ENCODE measurements at regions not wholly inside any gene's neighbourhood (a gene's known extent, or its start where the extent isn't known, plus 50 kb on each side); places are given as distances from the start of the nearest gene placed in this dataset.

DNA sequence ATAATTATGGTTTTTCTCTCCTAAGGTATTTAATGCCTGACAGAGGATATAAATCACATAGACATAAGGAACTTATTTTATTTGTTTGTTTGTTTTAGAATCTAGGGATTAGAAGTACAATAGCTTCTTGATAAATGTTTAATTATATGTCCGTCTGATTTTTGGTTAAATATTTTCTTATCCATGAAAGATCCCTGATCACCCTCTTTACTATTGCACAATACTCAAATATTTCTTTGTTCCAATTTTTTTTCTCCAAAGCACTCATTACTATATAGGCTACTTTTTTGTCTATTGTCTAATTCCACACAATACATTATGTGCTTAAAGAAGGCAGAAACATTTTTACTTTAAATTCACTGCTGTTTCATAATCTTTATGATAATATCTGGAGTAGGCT lies 875.8 kb downstream of the TDRD15 start:
- Histone ChIP-seq H3K36me3 (ENCODE audit: control insufficient read depth, insufficient read depth, low read length) (no peaks in the 10 kb centered on the region), H3K9ac (ENCODE audit: low read length) (no peak overlapping the region), H3K27me3 (ENCODE audit: control insufficient read depth, insufficient read depth, low read length) (no peaks in the 10 kb centered on the region), H3K4me3 (ENCODE audit: low read length) (no peak overlapping the region), H3K27ac (ENCODE audit: low read depth, low read length) (no peak overlapping the region), H3K4me1 (ENCODE audit: control insufficient read depth, insufficient read depth, low read length) (no peaks in the 10 kb centered on the region)

DNA sequence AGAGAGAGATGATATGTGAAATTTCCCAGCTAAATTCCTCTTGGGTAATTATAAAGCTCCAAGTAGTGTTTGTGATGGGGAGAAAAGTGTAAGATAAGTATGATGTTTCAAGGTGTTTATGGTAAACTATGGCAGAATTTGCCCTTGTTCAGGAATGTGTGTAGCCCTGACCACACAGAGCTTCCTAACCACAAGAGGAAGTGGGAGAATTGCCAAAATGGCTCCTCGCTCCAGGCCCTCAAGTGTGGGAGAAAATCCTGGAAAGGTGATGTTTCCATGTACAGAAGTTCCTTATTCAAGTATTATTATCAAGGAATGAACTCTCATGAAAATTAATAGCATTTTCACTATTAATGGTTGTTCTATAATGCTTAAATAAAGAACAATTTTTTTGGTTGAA lies 878.3 kb downstream of the TDRD15 start:
- no peaks in the 10 kb centered on the region for H3K36me3 ChIP-seq (ENCODE audit: control insufficient read depth, insufficient read depth, low read length)
- H3K9ac ChIP-seq (ENCODE audit: low read length): no peak overlapping the region
- H3K4me1 ChIP-seq (ENCODE audit: control insufficient read depth, insufficient read depth, low read length): no peaks in the 10 kb centered on the region
- H3K4me3 ChIP-seq (ENCODE audit: low read length): no peak overlapping the region
- no peaks in the 10 kb centered on the region for H3K27me3 ChIP-seq (ENCODE audit: control insufficient read depth, insufficient read depth, low read length)
- no peak overlapping the region for H3K27ac ChIP-seq (ENCODE audit: low read depth, low read length)

- Histone ChIP-seq H3K9ac (ENCODE audit: low read length) (no peak overlapping the region), H3K36me3 (ENCODE audit: control insufficient read depth, insufficient read depth, low read length) (no peaks in the 10 kb centered on the region), H3K4me3 (ENCODE audit: low read length) (no peak overlapping the region), H3K4me1 (ENCODE audit: control insufficient read depth, insufficient read depth, low read length) (no peaks in the 10 kb centered on the region), H3K27ac (ENCODE audit: low read depth, low read length) (no peak overlapping the region), H3K27me3 (ENCODE audit: control insufficient read depth, insufficient read depth, low read length) (no peaks in the 10 kb centered on the region)
Observed at GRCh38 chr2:22003270-22003669, 879.5 kb downstream of the TDRD15 start.

GRCh38 chr2:22011048-22011447 lies 887.3 kb downstream of the TDRD15 start:
- no peaks in the 10 kb centered on the region for H3K36me3 ChIP-seq (ENCODE audit: control insufficient read depth, insufficient read depth, low read length)
- no peaks in the 10 kb centered on the region for H3K4me1 ChIP-seq (ENCODE audit: control insufficient read depth, insufficient read depth, low read length)
- H3K27ac ChIP-seq (ENCODE audit: low read depth, low read length): no peak overlapping the region
- H3K4me3 ChIP-seq (ENCODE audit: low read length): no peak overlapping the region
- H3K9ac ChIP-seq (ENCODE audit: low read length): no peak overlapping the region
- no peaks in the 10 kb centered on the region for H3K27me3 ChIP-seq (ENCODE audit: control insufficient read depth, insufficient read depth, low read length)

DNA sequence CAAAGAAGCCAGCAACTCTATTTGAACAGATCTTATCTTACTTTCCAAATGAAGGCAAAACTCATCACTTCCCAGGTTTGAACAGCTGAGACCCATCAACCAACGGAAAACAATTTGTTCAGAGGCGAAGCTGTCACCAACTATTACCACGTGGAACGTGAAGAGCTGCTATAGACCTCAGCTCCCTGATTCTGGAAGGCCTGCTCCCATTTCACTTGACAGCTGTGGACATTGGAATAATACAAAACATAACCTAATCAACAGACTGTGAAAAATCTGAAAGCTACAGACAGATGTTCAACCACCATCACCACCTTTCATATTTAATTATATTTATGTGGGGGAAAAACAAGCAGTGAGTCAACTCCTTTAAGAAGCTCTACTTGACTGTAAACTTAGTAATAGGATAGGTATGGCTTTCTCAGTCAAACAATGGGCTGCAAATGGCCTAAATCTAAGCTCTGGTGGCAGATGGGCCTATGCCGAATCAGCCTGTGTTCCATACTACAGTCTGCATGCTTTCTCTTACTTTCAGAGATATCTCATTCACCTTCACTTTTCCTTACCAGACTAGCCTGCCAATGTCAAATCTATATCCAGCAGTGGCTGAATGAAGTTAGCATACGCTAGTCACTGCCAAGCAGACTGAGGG lies 896.4 kb downstream of the TDRD15 start:
- no peaks in the 10 kb centered on the region for H3K36me3 ChIP-seq (ENCODE audit: control insufficient read depth, insufficient read depth, low read length)
- H3K27me3 ChIP-seq (ENCODE audit: control insufficient read depth, insufficient read depth, low read length): no peaks in the 10 kb centered on the region

DNA sequence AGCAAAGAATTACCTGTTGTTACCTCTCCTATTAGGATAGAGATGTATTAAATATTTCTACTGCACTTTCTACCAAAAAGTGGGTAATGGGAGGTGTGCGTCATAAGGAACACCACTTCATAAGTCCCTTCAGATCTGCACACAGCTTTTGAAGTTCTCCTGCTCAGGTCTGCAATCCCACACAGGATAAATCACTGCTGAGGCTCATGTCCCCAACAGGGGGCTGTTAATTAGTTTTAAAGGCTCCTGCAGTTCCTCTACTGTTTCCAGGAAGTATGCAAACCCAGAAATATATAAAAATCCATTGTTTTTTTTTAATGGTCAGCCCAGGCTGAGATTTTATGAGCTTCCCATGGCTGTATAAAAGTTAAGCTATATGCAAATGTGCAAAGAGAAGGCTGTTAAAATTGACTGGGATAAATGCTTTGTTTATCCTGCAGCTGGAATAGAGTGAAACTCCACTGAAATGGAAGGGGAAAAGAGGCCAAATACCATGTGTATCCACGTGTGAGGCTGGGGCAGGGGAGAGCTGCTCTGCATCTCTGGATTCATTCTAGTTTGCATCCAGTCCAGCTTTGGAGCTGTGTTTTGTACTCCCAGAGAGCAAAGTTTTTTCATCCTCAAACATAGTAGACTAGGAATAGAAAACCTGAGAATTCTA lies 903.7 kb downstream of the TDRD15 start:
- no peak overlapping the region for H3K27ac ChIP-seq (ENCODE audit: low read depth, low read length)
- no peak overlapping the region for H3K9ac ChIP-seq (ENCODE audit: low read length)
- H3K4me1 ChIP-seq (ENCODE audit: control insufficient read depth, insufficient read depth, low read length): no peaks in the 10 kb centered on the region
- H3K27me3 ChIP-seq (ENCODE audit: control insufficient read depth, insufficient read depth, low read length): no peaks in the 10 kb centered on the region
- H3K36me3 ChIP-seq (ENCODE audit: control insufficient read depth, insufficient read depth, low read length): no peaks in the 10 kb centered on the region
- H3K4me3 ChIP-seq (ENCODE audit: low read length): no peak overlapping the region

More for the DNA sequence above, 896.4 kb downstream of the TDRD15 start:
- Histone ChIP-seq H3K9ac (ENCODE audit: low read length) (no peak overlapping the region), H3K4me3 (ENCODE audit: low read length) (no peak overlapping the region), H3K4me1 (ENCODE audit: control insufficient read depth, insufficient read depth, low read length) (no peaks in the 10 kb centered on the region), H3K27ac (ENCODE audit: low read depth, low read length) (no peak overlapping the region)

DNA sequence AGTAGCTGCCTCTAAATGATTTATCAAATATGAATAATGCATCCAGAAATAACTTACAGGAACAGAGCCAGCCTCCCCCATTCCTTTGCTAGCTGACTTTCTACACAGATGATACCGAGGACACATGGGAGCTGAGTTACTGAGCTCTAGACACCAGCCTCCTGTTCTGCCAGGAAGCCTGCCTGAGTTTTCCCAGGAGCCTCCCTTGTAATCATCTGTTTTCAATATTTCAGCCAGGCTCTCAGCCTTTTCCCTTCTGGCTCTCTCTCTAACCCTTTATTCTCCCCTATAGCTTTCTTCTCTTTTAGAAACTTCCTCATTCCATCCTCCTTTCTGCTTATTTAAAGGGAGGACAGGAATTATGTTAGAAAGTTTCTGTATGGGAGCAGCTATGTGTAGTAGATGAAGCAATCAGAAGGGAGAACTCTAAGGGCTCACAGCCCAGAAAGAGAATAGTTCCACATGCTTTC lies 911.6 kb downstream of the TDRD15 start:
- no peak overlapping the region for H3K27ac ChIP-seq (ENCODE audit: low read depth, low read length)
- H3K27me3 ChIP-seq (ENCODE audit: control insufficient read depth, insufficient read depth, low read length): no peaks in the 10 kb centered on the region
- no peaks in the 10 kb centered on the region for H3K36me3 ChIP-seq (ENCODE audit: control insufficient read depth, insufficient read depth, low read length)
- H3K4me1 ChIP-seq (ENCODE audit: control insufficient read depth, insufficient read depth, low read length): peaks cover 4% of the 10 kb centered on the region
- H3K4me3 ChIP-seq (ENCODE audit: low read length): no peak overlapping the region
- H3K9ac ChIP-seq (ENCODE audit: low read length): no peak overlapping the region

DNA sequence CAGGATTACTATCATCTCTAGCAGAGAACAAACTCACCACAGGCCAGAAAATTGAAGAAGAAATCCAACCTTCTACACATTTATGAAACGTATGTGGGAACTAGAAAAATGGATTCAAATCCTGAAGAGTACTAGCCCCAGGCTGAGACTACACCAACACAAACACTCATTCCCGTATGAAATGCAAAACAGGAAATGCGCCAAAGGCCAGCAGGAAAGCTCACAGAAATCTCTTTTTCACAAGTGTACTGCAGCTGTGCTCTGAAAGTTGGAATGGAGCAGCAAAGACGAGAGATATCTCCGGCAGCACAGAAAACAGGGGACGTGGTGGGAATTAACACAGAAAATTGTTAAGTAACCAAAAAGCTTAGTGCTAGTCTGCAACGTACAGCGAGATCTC lies 913.5 kb downstream of the TDRD15 start:
- no peak overlapping the region for H3K4me3 ChIP-seq (ENCODE audit: low read length)
- H3K4me1 ChIP-seq (ENCODE audit: control insufficient read depth, insufficient read depth, low read length): peaks cover 4% of the 10 kb centered on the region
- H3K27ac ChIP-seq (ENCODE audit: low read depth, low read length): no peak overlapping the region
- H3K9ac ChIP-seq (ENCODE audit: low read length): no peak overlapping the region
- no peaks in the 10 kb centered on the region for H3K27me3 ChIP-seq (ENCODE audit: control insufficient read depth, insufficient read depth, low read length)
- no peaks in the 10 kb centered on the region for H3K36me3 ChIP-seq (ENCODE audit: control insufficient read depth, insufficient read depth, low read length)

DNA sequence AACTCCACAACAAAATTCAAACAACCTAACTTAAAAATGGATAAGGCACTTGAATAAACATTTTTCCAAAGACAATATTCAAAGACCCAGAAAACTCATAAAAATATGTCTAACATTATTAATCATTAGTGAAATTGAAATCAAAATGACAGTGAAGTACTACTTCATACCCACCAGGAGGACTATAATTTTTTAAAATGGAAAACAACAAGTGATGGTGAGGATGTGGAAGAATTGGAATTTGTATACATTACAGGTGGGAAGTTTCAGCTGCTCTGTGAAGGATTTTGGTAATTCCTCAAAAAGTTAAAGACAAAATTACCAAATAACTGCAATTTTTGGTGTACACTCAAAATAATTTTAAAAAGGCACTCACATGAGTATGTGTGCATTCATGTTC lies 920.0 kb downstream of the TDRD15 start:
- no peaks in the 10 kb centered on the region for H3K4me1 ChIP-seq (ENCODE audit: control insufficient read depth, insufficient read depth, low read length)
- no peak overlapping the region for H3K4me3 ChIP-seq (ENCODE audit: low read length)
- H3K27ac ChIP-seq (ENCODE audit: low read depth, low read length): no peak overlapping the region
- no peak overlapping the region for H3K9ac ChIP-seq (ENCODE audit: low read length)
- no peaks in the 10 kb centered on the region for H3K27me3 ChIP-seq (ENCODE audit: control insufficient read depth, insufficient read depth, low read length)
- no peaks in the 10 kb centered on the region for H3K36me3 ChIP-seq (ENCODE audit: control insufficient read depth, insufficient read depth, low read length)

GRCh38 chr2:22055784-22056620 lies 932.2 kb downstream of the TDRD15 start:
- H3K9ac ChIP-seq (ENCODE audit: low read length): no peak overlapping the region
- no peaks in the 10 kb centered on the region for H3K36me3 ChIP-seq (ENCODE audit: control insufficient read depth, insufficient read depth, low read length)
- H3K27ac ChIP-seq (ENCODE audit: low read depth, low read length): no peak overlapping the region
- no peak overlapping the region for H3K4me3 ChIP-seq (ENCODE audit: low read length)
- H3K4me1 ChIP-seq (ENCODE audit: control insufficient read depth, insufficient read depth, low read length): no peaks in the 10 kb centered on the region
- no peaks in the 10 kb centered on the region for H3K27me3 ChIP-seq (ENCODE audit: control insufficient read depth, insufficient read depth, low read length)

GRCh38 chr2:22056621-22057132 lies 932.9 kb downstream of the TDRD15 start:
- H3K4me3 ChIP-seq (ENCODE audit: low read length): no peak overlapping the region
- no peaks in the 10 kb centered on the region for H3K27me3 ChIP-seq (ENCODE audit: control insufficient read depth, insufficient read depth, low read length)
- no peak overlapping the region for H3K9ac ChIP-seq (ENCODE audit: low read length)
- H3K36me3 ChIP-seq (ENCODE audit: control insufficient read depth, insufficient read depth, low read length): no peaks in the 10 kb centered on the region
- no peak overlapping the region for H3K27ac ChIP-seq (ENCODE audit: low read depth, low read length)
- no peaks in the 10 kb centered on the region for H3K4me1 ChIP-seq (ENCODE audit: control insufficient read depth, insufficient read depth, low read length)

DNA sequence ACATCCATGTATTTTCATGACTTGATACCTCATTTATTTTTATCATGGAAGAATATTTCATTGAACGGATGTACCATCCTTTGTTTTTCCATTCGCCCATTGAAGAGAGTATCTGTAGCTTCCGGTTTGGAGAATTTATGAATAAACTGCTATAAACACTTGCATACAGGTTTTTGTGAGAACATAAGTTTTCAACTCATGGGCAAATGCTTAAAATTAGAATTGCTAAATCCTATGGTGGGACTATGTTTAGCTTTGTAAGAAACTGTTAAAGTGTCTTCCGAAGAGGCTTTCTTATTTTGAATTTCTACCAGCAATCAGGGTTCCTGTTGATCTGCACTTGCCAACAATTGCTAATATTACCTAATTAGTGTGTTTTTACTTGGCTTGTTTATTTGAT lies 938.9 kb downstream of the TDRD15 start:
- H3K27ac ChIP-seq (ENCODE audit: low read depth, low read length): no peak overlapping the region
- H3K4me3 ChIP-seq (ENCODE audit: low read length): no peak overlapping the region
- H3K4me1 ChIP-seq (ENCODE audit: control insufficient read depth, insufficient read depth, low read length): no peaks in the 10 kb centered on the region
- H3K9ac ChIP-seq (ENCODE audit: low read length): no peak overlapping the region
- H3K36me3 ChIP-seq (ENCODE audit: control insufficient read depth, insufficient read depth, low read length): no peaks in the 10 kb centered on the region
- H3K27me3 ChIP-seq (ENCODE audit: control insufficient read depth, insufficient read depth, low read length): no peaks in the 10 kb centered on the region

All from rectal smooth muscle tissue (tissue), 1 donor.